H1 (cell line): ENCODE measurements at regions not wholly inside any gene's neighbourhood (a gene's known extent, or its start where the extent isn't known, plus 50 kb on each side); places are given as distances from the start of the nearest gene placed in this dataset.
A peak's percentile ranks its signal among the peaks of the same experiment; 100 is the strongest.

ENCODE experiments used
- CTCF ChIA-PET: fragments of 300-600 bp; sonication (Branson Sonifier 250); formaldehyde crosslinking; loops from one replicate; lab custom pipeline; 2021; ENCODE audit not compliant: partially characterized antibody; lab: Charles Lee
- POLR2A ChIA-PET: fragments of 300-600 bp; sonication (Branson Sonifier 250); formaldehyde crosslinking; loops from one replicate; lab custom pipeline; 2021; ENCODE audit warnings: inconsistent platforms; ENCODE audit not compliant: partially characterized antibody; lab: Charles Lee
- DNase-seq, 2 experiments: peaks; one replicate each; pipeline versions ENCODE4 v3.0.0 to v3.0.0-alpha.2; 2010 to 2022; ENCODE audit warnings: low spot score in 2 of 2, low read depth in 1 of 2, mixed read lengths in 1 of 2
- FAIRE-seq: peaks from 2 replicates; lab custom pipeline; 2011; peaks lifted over from hg19 to GRCh38; lab: Jason Lieb, UNC
- H2AFZ ChIP-seq: 2 replicates; pipeline ENCODE4 v1.8.1; 2012; ENCODE audit warnings: low read length, inconsistent platforms
- H2AK5ac ChIP-seq: 2 replicates; pipeline ENCODE4 v1.6.1; 2013; ENCODE audit warnings: low read depth, low read length
- H2BK120ac ChIP-seq: replicated peaks from 2 replicates; pipeline ENCODE3; 2013; ENCODE audit warnings: low read depth, low read length, inconsistent platforms
- H2BK12ac ChIP-seq: 2 replicates; pipeline ENCODE4 v1.6.1; 2013; ENCODE audit warnings: low read depth, low read length
- H2BK15ac ChIP-seq: 2 replicates; pipeline ENCODE4 v1.6.1; 2013; ENCODE audit warnings: low read length
- H2BK20ac ChIP-seq: 2 replicates; pipeline ENCODE4 v1.6.1; 2013; ENCODE audit warnings: low read length
- H2BK5ac ChIP-seq: 2 replicates; pipeline ENCODE4 v1.6.1; 2013; ENCODE audit warnings: low read depth, low read length
- H3K14ac ChIP-seq: 2 replicates; pipeline ENCODE4 v1.6.1; 2013; ENCODE audit warnings: inconsistent platforms; ENCODE audit not compliant: insufficient read length
- H3K18ac ChIP-seq: 2 replicates; pipeline ENCODE4 v1.6.1; 2013; ENCODE audit warnings: low read length; ENCODE audit errors: extremely low read depth
- H3K23ac ChIP-seq: 2 replicates; pipeline ENCODE4 v1.6.1; 2013; ENCODE audit warnings: inconsistent platforms; ENCODE audit not compliant: insufficient read length
- H3K23me2 ChIP-seq: 2 replicates; pipeline ENCODE4 v1.6.1; 2013; ENCODE audit warnings: low read depth, low read length
- H3K27ac ChIP-seq: 2 replicates; pipeline ENCODE4 v1.6.1; 2011; ENCODE audit warnings: low read depth, low read length, inconsistent platforms
- H3K27me3 ChIP-seq, 4 experiments: replicated peaks in 1 of 4; 1 replicate in 1 of 4; 2 replicates in 3 of 4; pipeline versions ENCODE4 v1.6.1 to v1.8.1; 2011 to 2013; ENCODE audit warnings: low read length in 3 of 4, mild to moderate bottlenecking in 3 of 4, inconsistent platforms in 2 of 4, mixed read lengths in 2 of 4, moderate library complexity in 1 of 4; ENCODE audit not compliant: control insufficient read depth in 3 of 4, insufficient read depth in 3 of 4; ENCODE audit errors: extremely low read depth in 1 of 4
- H3K36me3 ChIP-seq, 4 experiments: 2 replicates each; pipeline versions ENCODE4 v1.6.1 to v1.8.1; 2011 to 2013; ENCODE audit warnings: mild to moderate bottlenecking in 4 of 4, low read length in 3 of 4, moderate library complexity in 2 of 4, control low read depth in 1 of 4, inconsistent platforms in 1 of 4; ENCODE audit not compliant: insufficient read depth in 4 of 4, control insufficient read depth in 2 of 4
- H3K4ac ChIP-seq: replicated peaks from 2 replicates; pipeline ENCODE3; 2013; ENCODE audit warnings: low read length, low read depth, mixed read lengths, inconsistent platforms; ENCODE audit not compliant: insufficient read length
- H3K4me1 ChIP-seq, 4 experiments: replicated peaks in 1 of 4; 1 replicate in 1 of 4; 2 replicates in 3 of 4; pipeline versions ENCODE4 v1.6.1 to v1.8.1; 2011 to 2013; ENCODE audit warnings: low read length in 3 of 4, inconsistent platforms in 2 of 4, mixed read lengths in 1 of 4; ENCODE audit not compliant: insufficient read depth in 4 of 4, control insufficient read depth in 3 of 4
- H3K4me2 ChIP-seq, 2 experiments: 2 replicates each; pipeline versions ENCODE4 v1.6.1 to v1.8.1; 2011 to 2013; ENCODE audit warnings: low read depth in 2 of 2, low read length in 2 of 2, control low read depth in 1 of 2, inconsistent platforms in 1 of 2, mild to moderate bottlenecking in 1 of 2; ENCODE audit not compliant: insufficient read depth in 1 of 2
- H3K4me3 ChIP-seq, 4 experiments: fragments of 200-600, 300-600 bp in 1 of 4; sonication (generic), shearing (Covaris generic), sonication (Bioruptor Twin) in 1 of 4; 2 replicates each; pipeline versions ENCODE4 v1.5.1 to v1.8.1; 2011 to 2016; ENCODE audit warnings: low read length in 4 of 4, low read depth in 3 of 4, control low read depth in 2 of 4, inconsistent platforms in 2 of 4, mild to moderate bottlenecking in 2 of 4, mixed read lengths in 1 of 4, moderate library complexity in 1 of 4; ENCODE audit not compliant: insufficient read depth in 2 of 4; ENCODE audit errors: extremely low read depth in 1 of 4
- H3K56ac ChIP-seq: replicated peaks from 2 replicates; pipeline ENCODE3; 2013; ENCODE audit warnings: low read depth, mild to moderate bottlenecking, mixed read lengths, low read length, inconsistent platforms; ENCODE audit not compliant: insufficient read length
- H3K79me1 ChIP-seq: 2 replicates; pipeline ENCODE4 v1.6.1; 2013; ENCODE audit warnings: low read depth, low read length, control low read depth
- H3K79me2 ChIP-seq, 2 experiments: 2 replicates each; pipeline versions ENCODE4 v1.6.1 to v1.8.1; 2012 to 2013; ENCODE audit warnings: low read length in 2 of 2, mild to moderate bottlenecking in 2 of 2, inconsistent platforms in 1 of 2; ENCODE audit not compliant: insufficient read depth in 2 of 2, control insufficient read depth in 1 of 2
- H3K9ac ChIP-seq, 4 experiments: replicated peaks in 1 of 4; 1 replicate in 1 of 4; 2 replicates in 3 of 4; pipeline versions ENCODE4 v1.6.1 to v1.8.1; 2011 to 2013; ENCODE audit warnings: low read depth in 3 of 4, low read length in 3 of 4, control low read depth in 2 of 4, mild to moderate bottlenecking in 2 of 4, moderate library complexity in 2 of 4, inconsistent platforms in 1 of 4; ENCODE audit errors: extremely low read depth in 1 of 4
- H3K9me3 ChIP-seq, 2 experiments: 2 replicates each; pipeline versions ENCODE4 v1.6.1 to v1.8.1; 2012 to 2013; ENCODE audit warnings: mild to moderate bottlenecking in 2 of 2, moderate library complexity in 2 of 2, control low read depth in 1 of 2, inconsistent platforms in 1 of 2, low read depth in 1 of 2, low read length in 1 of 2, mixed read lengths in 1 of 2; ENCODE audit not compliant: insufficient read depth in 2 of 2
- H4K20me1 ChIP-seq, 2 experiments: replicated peaks in 1 of 2; 2 replicates each; pipeline versions ENCODE3 to v1.8.1; 2011 to 2013; ENCODE audit warnings: inconsistent platforms in 2 of 2, low read length in 2 of 2, mild to moderate bottlenecking in 1 of 2; ENCODE audit not compliant: insufficient read depth in 2 of 2, control insufficient read depth in 1 of 2
- H4K5ac ChIP-seq: 2 replicates; pipeline ENCODE4 v1.6.1; 2013; ENCODE audit warnings: low read length, low read depth, mixed read lengths, inconsistent platforms; ENCODE audit not compliant: insufficient read length
- H4K8ac ChIP-seq: 2 replicates; pipeline ENCODE4 v1.8.0; 2013; ENCODE audit warnings: mild to moderate bottlenecking, moderate library complexity, low read length, inconsistent platforms; ENCODE audit not compliant: insufficient read depth; ENCODE audit errors: extremely low read depth
- H4K91ac ChIP-seq: replicated peaks from 2 replicates; pipeline ENCODE3; 2013; ENCODE audit warnings: low read length, mixed read lengths, inconsistent platforms; ENCODE audit not compliant: insufficient read length
- BRCA1 ChIP-seq: IDR thresholded peaks from 2 replicates; pipeline ENCODE4 v1.6.1; 2012; ENCODE audit warnings: low read depth, low read length, improper control_type of control experiment
- GTF2F1 ChIP-seq: IDR thresholded peaks from 2 replicates; pipeline ENCODE4 v1.6.1; 2012; ENCODE audit warnings: low read depth, low read length, improper control_type of control experiment, borderline replicate concordance
- KDM4A ChIP-seq: IDR thresholded peaks from one replicate; pipeline ENCODE4 v1.7.1; 2012; ENCODE audit warnings: low read depth, mild to moderate bottlenecking, moderate library complexity, low read length, inconsistent platforms; ENCODE audit not compliant: severe bottlenecking
- RBBP5 ChIP-seq: IDR thresholded peaks from 2 replicates; pipeline ENCODE4 v1.7.1; 2012; ENCODE audit warnings: low read depth, mild to moderate bottlenecking, inconsistent platforms, low read length, moderate library complexity, borderline replicate concordance
- RNF2 ChIP-seq: fragments of 200-900, 300-1000 bp; sonication (generic); IDR thresholded peaks from 2 replicates; pipeline ENCODE4 v1.7.1; 2016; ENCODE audit warnings: borderline replicate concordance, low read depth, mild to moderate bottlenecking, antibody characterized with exemption, low read length; ENCODE audit not compliant: poor library complexity, severe bottlenecking; ENCODE audit errors: missing control alignments
- SP2 ChIP-seq: IDR thresholded peaks from 2 replicates; pipeline ENCODE4 v1.6.1; 2012; ENCODE audit warnings: mild to moderate bottlenecking, low read length, inconsistent platforms
- SUZ12 ChIP-seq: fragments of 200-600 bp; sonication (generic); IDR thresholded peaks from 2 replicates; pipeline ENCODE4 v1.6.1; 2012; ENCODE audit warnings: mild to moderate bottlenecking, inconsistent platforms, low read length, moderate library complexity, mixed read lengths
- TAF1 ChIP-seq: IDR thresholded peaks from 2 replicates; pipeline ENCODE4 v1.6.1; 2011; ENCODE audit warnings: mild to moderate bottlenecking, low read depth, low read length
- TEAD4 ChIP-seq: IDR thresholded peaks from 2 replicates; pipeline ENCODE4 v1.6.1; 2012; ENCODE audit warnings: low read depth, low read length, inconsistent platforms, mixed read lengths
- WGBS, 2 experiments: shearing (Covaris generic) in 1 of 2; methylation state at CpG; one replicate each; pipeline versions ENCODE4 v1.1.6 to v1.1.7; 2013 to 2015; ENCODE audit warnings: low lambda C conversion rate in 2 of 2, mixed read lengths in 2 of 2, inconsistent platforms in 1 of 2, low coverage in 1 of 2, missing lambda C conversion rate in 1 of 2; ENCODE audit not compliant: insufficient replicate concordance in 2 of 2, insufficient coverage in 1 of 2, insufficient read length in 1 of 2; ENCODE audit errors: extremely low coverage in 1 of 2, missing lambda C conversion rate in 1 of 2; 5-methylcytosine and 5-hydroxymethylcytosine counted together

- Histone ChIP-seq H3K36me3 (no peaks in the 10 kb centered on the region), H2AK5ac (no peak overlapping the region)
- POLR2A ChIA-PET = interaction anchor here (0.6 kb wide), 1 partner anchor 64 kb away, joined by 3 read pairs; no protein-coding TSS in a partner anchor
Observed at GRCh38 chr3:167125612-167126407, 254.3 kb downstream of the ZBBX start.

More at GRCh38 chr3:167125612-167126407, 254.3 kb downstream of the ZBBX start:
- Histone ChIP-seq H3K4me3 (no peak overlapping the region), H3K9me3 (peaks cover 0 to 3% of the 10 kb centered on the region in 2 experiments; a peak in 1 of 4 replicates), H4K5ac (no peak overlapping the region), H2BK120ac (no peak overlapping the region), H3K56ac (no peak overlapping the region), H2BK15ac (no peak overlapping the region), H4K91ac (no peak overlapping the region), H3K23ac (no peak overlapping the region), H3K4me2 (no peak overlapping the region), H4K8ac (no peak overlapping the region), H3K27me3 (no peaks in the 10 kb centered on the region), H3K14ac (no peak overlapping the region), H3K9ac (0 out of 7 replicates have a peak overlapping the region, but pooled peaks of 1 of the 4 experiments have one; percentile 13), H3K4ac (no peak overlapping the region), H3K79me1 (no peaks in the 10 kb centered on the region), H3K4me1 (no peaks in the 10 kb centered on the region), H2AFZ (peak overlapping the region; percentile 62; the same call in 1 of the 2 replicates), H2BK5ac (no peak overlapping the region), H3K18ac (no peak overlapping the region), H4K20me1 (no peaks in the 10 kb centered on the region), H2BK12ac (no peak overlapping the region), H3K27ac (no peak overlapping the region), H3K23me2 (no peaks in the 10 kb centered on the region), H3K79me2 (no peaks in the 10 kb centered on the region), H2BK20ac (no peak overlapping the region)
- CTCF ChIA-PET = interaction anchor here (0.6 kb wide), 1 partner anchor 1790 kb away, joined by 3 read pairs; no protein-coding TSS in a partner anchor
- 86% methylated on average over 3 of the region's 3 CpGs; no CpG with 5 or more reads in 1 of the 2 experiments for WGBS, 2 experiments
- FAIRE-seq (no peak), DNase-seq (no peak)
- TF ChIP-seq TEAD4 (no peak), RNF2 (no peak), SP2 (no peak), TAF1 (no peak), RBBP5 (no peak), GTF2F1 (no peak), SUZ12 (no peak), KDM4A (no peak), BRCA1 (no peak)
